ENCODE measurements at regions not wholly inside any gene's neighbourhood (a gene's known extent, or its start where the extent isn't known, plus 50 kb on each side); places are given as distances from the start of the nearest gene placed in this dataset.

DNA sequence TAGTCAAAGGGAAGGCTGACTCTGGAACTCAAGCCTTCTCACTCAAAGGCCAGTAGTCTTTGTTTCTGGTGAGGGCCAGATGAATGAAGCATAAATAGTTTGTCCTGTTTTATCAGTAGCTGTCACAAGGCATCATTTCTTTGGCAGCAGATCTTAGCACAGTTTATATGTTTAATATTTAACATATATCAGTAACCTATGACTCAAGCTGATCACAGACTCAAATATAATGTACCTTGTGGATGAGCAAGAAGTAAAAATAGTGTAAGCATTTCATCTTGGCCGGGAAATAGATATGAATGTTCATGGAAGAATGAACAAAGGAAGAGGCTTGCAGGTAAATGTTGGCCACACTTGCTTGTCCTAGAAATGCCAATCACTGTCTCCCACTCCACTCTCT lies 158.3 kb upstream of the BMP4 start:
- TF ChIP-seq, protein P1, sequence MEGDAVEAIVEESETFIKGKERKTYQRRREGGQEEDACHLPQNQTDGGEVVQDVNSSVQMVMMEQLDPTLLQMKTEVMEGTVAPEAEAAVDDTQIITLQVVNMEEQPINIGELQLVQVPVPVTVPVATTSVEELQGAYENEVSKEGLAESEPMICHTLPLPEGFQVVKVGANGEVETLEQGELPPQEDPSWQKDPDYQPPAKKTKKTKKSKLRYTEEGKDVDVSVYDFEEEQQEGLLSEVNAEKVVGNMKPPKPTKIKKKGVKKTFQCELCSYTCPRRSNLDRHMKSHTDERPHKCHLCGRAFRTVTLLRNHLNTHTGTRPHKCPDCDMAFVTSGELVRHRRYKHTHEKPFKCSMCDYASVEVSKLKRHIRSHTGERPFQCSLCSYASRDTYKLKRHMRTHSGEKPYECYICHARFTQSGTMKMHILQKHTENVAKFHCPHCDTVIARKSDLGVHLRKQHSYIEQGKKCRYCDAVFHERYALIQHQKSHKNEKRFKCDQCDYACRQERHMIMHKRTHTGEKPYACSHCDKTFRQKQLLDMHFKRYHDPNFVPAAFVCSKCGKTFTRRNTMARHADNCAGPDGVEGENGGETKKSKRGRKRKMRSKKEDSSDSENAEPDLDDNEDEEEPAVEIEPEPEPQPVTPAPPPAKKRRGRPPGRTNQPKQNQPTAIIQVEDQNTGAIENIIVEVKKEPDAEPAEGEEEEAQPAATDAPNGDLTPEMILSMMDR (IDR thresholded peaks at IDR 0.05; ENCODE audit: poor library complexity): no peak
- TF ChIP-seq EZH2phosphoT487 (IDR thresholded peaks at IDR 0.05; ENCODE audit: low read depth, severe bottlenecking, unreplicated experiment): no peak

Data from hepatocyte (in vitro differentiated cells).